ENCODE measurements at regions not wholly inside any gene's neighbourhood (a gene's known extent, or its start where the extent isn't known, plus 50 kb on each side); places are given as distances from the start of the nearest gene placed in this dataset.
"Not testable (repeated sequence)": the region's sequence is repeated elsewhere in the genome, so short reads cannot be mapped to it uniquely, and the experiment has no call there.

- H3K4me3 ChIP-seq (ENCODE audit: low read length); H3K4me1 ChIP-seq (ENCODE audit: insufficient read depth, low read length); H3K27ac ChIP-seq (ENCODE audit: low read length); H3K36me3 ChIP-seq (ENCODE audit: insufficient read depth, low read depth, low read length); H3K9ac ChIP-seq (ENCODE audit: low read depth, low read length); H3K27me3 ChIP-seq (ENCODE audit: insufficient read depth, low read length); H3K9me3 ChIP-seq (ENCODE audit: insufficient read depth, low read depth, low read length): not testable (repeated sequence)
Measured at GRCh38 chr18:77353349-77353748, 103.7 kb downstream of the GALR1 start.

GRCh38 chr18:77359561-77360314 lies 110.1 kb downstream of the GALR1 start:
- Histone ChIP-seq H3K27me3 (ENCODE audit: insufficient read depth, low read length) (no peaks in the 10 kb centered on the region), H3K9me3 (ENCODE audit: insufficient read depth, low read depth, low read length) (peaks cover 8% of the 10 kb centered on the region; the same call in 1 of the 2 replicates), H3K4me3 (ENCODE audit: low read length) (no peak overlapping the region), H3K4me1 (ENCODE audit: insufficient read depth, low read length) (no peaks in the 10 kb centered on the region), H3K9ac (ENCODE audit: low read depth, low read length) (no peak overlapping the region), H3K27ac (ENCODE audit: low read length) (no peak overlapping the region), H3K36me3 (ENCODE audit: insufficient read depth, low read depth, low read length) (no peaks in the 10 kb centered on the region)

- H3K27ac ChIP-seq (ENCODE audit: low read length): no peak overlapping the region
- no peaks in the 10 kb centered on the region for H3K27me3 ChIP-seq (ENCODE audit: insufficient read depth, low read length)
- H3K4me3 ChIP-seq (ENCODE audit: low read length): no peak overlapping the region
- no peak overlapping the region for H3K9ac ChIP-seq (ENCODE audit: low read depth, low read length)
- no peaks in the 10 kb centered on the region for H3K4me1 ChIP-seq (ENCODE audit: insufficient read depth, low read length)
- no peaks in the 10 kb centered on the region for H3K36me3 ChIP-seq (ENCODE audit: insufficient read depth, low read depth, low read length)
- H3K9me3 ChIP-seq (ENCODE audit: insufficient read depth, low read depth, low read length): peaks cover 8% of the 10 kb centered on the region; the same call in 1 of the 2 replicates
Measured at GRCh38 chr18:77360315-77361190, 110.9 kb downstream of the GALR1 start.

DNA sequence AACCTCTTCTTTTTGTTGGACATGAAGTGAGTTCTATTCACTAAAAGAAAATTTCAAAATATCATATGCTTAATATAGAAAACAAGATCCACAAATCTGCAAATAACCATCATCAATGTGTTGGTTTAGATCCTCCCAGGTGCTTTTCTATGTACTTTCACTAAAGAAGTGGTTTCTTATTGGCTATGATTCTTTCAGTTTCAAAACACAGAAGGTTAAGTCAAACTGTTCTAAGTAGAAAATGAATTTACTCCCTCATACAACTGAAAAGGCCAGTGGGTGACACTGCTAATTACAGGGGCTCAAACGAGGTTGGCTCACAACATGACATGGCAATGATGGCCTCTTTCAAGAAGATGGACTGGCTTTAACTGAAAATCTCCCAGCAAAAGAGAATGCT lies 111.7 kb downstream of the GALR1 start:
- Histone ChIP-seq H3K36me3 (ENCODE audit: insufficient read depth, low read depth, low read length) (no peaks in the 10 kb centered on the region), H3K9ac (ENCODE audit: low read depth, low read length) (no peak overlapping the region), H3K27ac (ENCODE audit: low read length) (no peak overlapping the region), H3K4me1 (ENCODE audit: insufficient read depth, low read length) (no peaks in the 10 kb centered on the region), H3K4me3 (ENCODE audit: low read length) (no peak overlapping the region), H3K27me3 (ENCODE audit: insufficient read depth, low read length) (no peaks in the 10 kb centered on the region), H3K9me3 (ENCODE audit: insufficient read depth, low read depth, low read length) (peaks cover 8% of the 10 kb centered on the region; the same call in 1 of the 2 replicates)

DNA sequence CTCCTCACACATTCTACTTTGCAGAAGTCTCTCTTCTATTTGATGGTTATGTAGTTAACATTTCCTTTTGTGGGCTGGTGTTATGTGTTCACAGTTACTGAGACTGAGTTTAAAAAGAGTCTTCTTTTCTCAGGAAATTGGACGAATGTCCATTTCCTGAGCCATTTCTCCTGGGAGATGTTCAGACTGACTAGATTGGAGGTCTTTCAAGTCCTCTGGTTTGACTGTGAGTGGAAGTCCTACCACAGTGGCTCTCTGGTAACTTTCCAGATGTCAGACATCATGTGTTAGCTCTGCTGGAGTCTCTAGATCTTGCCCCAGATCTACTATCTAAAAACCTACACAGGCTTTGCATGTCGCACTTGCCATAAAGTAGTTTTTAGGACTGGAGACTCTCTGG lies 116.0 kb downstream of the GALR1 start:
- Histone ChIP-seq H3K36me3 (ENCODE audit: insufficient read depth, low read depth, low read length) (no peaks in the 10 kb centered on the region), H3K27me3 (ENCODE audit: insufficient read depth, low read length) (no peaks in the 10 kb centered on the region), H3K4me1 (ENCODE audit: insufficient read depth, low read length) (no peaks in the 10 kb centered on the region), H3K4me3 (ENCODE audit: low read length) (no peak overlapping the region), H3K9ac (ENCODE audit: low read depth, low read length) (no peak overlapping the region), H3K9me3 (ENCODE audit: insufficient read depth, low read depth, low read length) (peaks cover 21% of the 10 kb centered on the region; the same call in 1 of the 2 replicates), H3K27ac (ENCODE audit: low read length) (no peak overlapping the region)

- Histone ChIP-seq H3K36me3 (ENCODE audit: insufficient read depth, low read depth, low read length) (no peaks in the 10 kb centered on the region), H3K27me3 (ENCODE audit: insufficient read depth, low read length) (no peaks in the 10 kb centered on the region), H3K4me1 (ENCODE audit: insufficient read depth, low read length) (no peaks in the 10 kb centered on the region), H3K27ac (ENCODE audit: low read length) (no peak overlapping the region), H3K4me3 (ENCODE audit: low read length) (no peak overlapping the region), H3K9ac (ENCODE audit: low read depth, low read length) (no peak overlapping the region), H3K9me3 (ENCODE audit: insufficient read depth, low read depth, low read length) (peaks cover 21% of the 10 kb centered on the region; the same call in 1 of the 2 replicates)
Measured at GRCh38 chr18:77366067-77366719, 116.5 kb downstream of the GALR1 start.

DNA sequence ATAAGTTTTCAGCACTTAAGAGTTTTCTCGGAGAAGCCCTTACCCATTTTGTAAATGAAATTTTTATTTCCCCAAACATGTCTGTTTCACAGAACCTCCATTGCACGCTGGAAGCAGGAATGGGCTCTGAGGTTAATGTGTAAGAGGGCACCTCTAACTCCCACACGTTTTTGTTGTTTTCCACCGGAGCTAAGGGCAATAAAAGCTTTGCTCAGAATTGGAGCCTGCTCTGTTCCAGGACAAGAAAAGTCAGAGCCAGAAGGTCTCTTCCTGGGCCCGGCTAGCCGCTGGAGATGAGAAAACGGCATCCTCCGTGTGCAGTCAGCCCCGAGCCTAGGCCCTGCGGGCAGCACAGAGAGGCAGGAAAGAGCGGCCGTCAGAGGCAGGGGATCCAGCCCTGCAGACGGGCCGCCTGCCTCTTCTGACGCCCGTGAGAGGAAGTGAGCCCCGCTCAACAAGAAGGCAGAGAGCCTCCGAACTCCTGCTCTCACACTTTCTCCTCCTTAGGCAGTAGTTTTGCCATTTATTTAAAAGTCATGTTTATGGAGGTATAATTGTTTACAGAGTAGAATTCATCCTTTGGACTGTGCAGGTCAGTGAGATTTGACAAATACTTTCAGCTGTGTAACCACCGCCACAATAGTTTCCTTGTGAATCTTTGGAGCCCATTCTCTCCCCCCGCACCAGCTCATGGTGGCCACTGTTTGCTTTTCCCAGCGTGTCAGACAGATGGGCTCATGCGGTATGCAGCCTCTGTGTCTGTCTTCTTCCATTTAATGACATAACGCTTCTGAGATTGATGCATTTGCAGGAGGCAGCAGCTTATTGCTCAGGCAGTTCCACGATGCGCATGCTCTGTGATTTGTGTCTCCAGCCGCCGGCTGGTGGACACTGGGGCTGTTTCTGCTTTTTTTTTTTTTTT lies 117.3 kb downstream of the GALR1 start:
- no peaks in the 10 kb centered on the region for H3K4me1 ChIP-seq (ENCODE audit: insufficient read depth, low read length)
- H3K4me3 ChIP-seq (ENCODE audit: low read length): no peak overlapping the region
- peaks cover 21% of the 10 kb centered on the region; the same call in 1 of the 2 replicates for H3K9me3 ChIP-seq (ENCODE audit: insufficient read depth, low read depth, low read length)
- H3K9ac ChIP-seq (ENCODE audit: low read depth, low read length): no peak overlapping the region
- no peaks in the 10 kb centered on the region for H3K27me3 ChIP-seq (ENCODE audit: insufficient read depth, low read length)
- H3K27ac ChIP-seq (ENCODE audit: low read length): no peak overlapping the region
- no peaks in the 10 kb centered on the region for H3K36me3 ChIP-seq (ENCODE audit: insufficient read depth, low read depth, low read length)

- Histone ChIP-seq H3K27me3 (ENCODE audit: insufficient read depth, low read length) (no peaks in the 10 kb centered on the region), H3K9me3 (ENCODE audit: insufficient read depth, low read depth, low read length) (peaks cover 14% of the 10 kb centered on the region; the same call in 1 of the 2 replicates), H3K9ac (ENCODE audit: low read depth, low read length) (no peak overlapping the region), H3K36me3 (ENCODE audit: insufficient read depth, low read depth, low read length) (no peaks in the 10 kb centered on the region), H3K4me3 (ENCODE audit: low read length) (no peak overlapping the region), H3K4me1 (ENCODE audit: insufficient read depth, low read length) (no peaks in the 10 kb centered on the region), H3K27ac (ENCODE audit: low read length) (no peak overlapping the region)
Measured at GRCh38 chr18:77369644-77370043, 120.0 kb downstream of the GALR1 start.

DNA sequence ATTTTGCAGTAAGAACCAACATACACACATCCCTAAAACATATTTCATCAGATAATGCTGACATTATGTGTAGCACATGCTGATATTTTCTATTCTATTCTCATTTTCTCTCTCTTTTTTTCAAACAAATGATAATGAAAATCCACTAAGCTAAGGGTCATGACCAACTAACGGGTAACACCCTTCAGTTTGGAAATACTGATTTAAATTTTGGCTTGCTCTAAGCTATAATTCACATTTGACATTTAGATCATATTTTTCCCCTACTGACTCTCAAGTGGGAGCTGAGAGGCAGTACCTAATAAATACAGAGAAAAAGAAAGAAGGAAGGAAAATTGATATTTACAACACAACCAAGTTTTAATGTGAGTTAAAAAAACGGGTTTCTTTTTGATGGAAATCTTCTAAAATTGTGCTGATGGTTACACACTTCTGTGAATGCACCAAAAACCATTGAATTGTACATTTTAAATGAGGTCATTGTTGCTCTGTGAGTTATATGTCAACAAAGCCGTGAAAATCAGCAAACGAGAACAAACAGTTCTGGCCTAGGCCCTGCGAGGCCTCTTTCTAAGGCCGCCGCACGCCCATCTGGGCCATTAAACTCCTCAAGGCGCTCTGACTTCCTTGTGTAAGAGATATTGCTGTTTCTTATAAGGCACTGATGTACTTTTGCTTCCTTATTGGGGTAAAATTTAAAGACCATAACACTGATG lies 124.2 kb downstream of the GALR1 start:
- Histone ChIP-seq H3K9me3 (ENCODE audit: insufficient read depth, low read depth, low read length) (peaks cover 13% of the 10 kb centered on the region; the same call in 1 of the 2 replicates), H3K4me3 (ENCODE audit: low read length) (no peak overlapping the region), H3K27me3 (ENCODE audit: insufficient read depth, low read length) (no peaks in the 10 kb centered on the region), H3K27ac (ENCODE audit: low read length) (no peak overlapping the region), H3K4me1 (ENCODE audit: insufficient read depth, low read length) (no peaks in the 10 kb centered on the region), H3K36me3 (ENCODE audit: insufficient read depth, low read depth, low read length) (no peaks in the 10 kb centered on the region), H3K9ac (ENCODE audit: low read depth, low read length) (no peak overlapping the region)

GRCh38 chr18:77374446-77374805 lies 124.8 kb downstream of the GALR1 start:
- Histone ChIP-seq H3K9ac (ENCODE audit: low read depth, low read length) (no peak overlapping the region), H3K27ac (ENCODE audit: low read length) (no peak overlapping the region), H3K36me3 (ENCODE audit: insufficient read depth, low read depth, low read length) (no peaks in the 10 kb centered on the region), H3K9me3 (ENCODE audit: insufficient read depth, low read depth, low read length) (peaks cover 7% of the 10 kb centered on the region; the same call in 1 of the 2 replicates), H3K4me3 (ENCODE audit: low read length) (no peak overlapping the region), H3K27me3 (ENCODE audit: insufficient read depth, low read length) (no peaks in the 10 kb centered on the region), H3K4me1 (ENCODE audit: insufficient read depth, low read length) (no peaks in the 10 kb centered on the region)
